T-helper 1 cell treated with Interleukin-12 subunit alpha and Interleukin-12 subunit beta and Interleukin-4 antibody, amounts not matched to agents 30 ng/mL and 1 ng/mL, for 36 hours (primary cell): ENCODE measurements at regions not wholly inside any gene's neighbourhood (a gene's known extent, or its start where the extent isn't known, plus 50 kb on each side); places are given as distances from the start of the nearest gene placed in this dataset.

Source experiments
- intact Hi-C: fragments of 100-400 bp; cut with micrococcal nuclease; formaldehyde crosslinking; loops from one replicate; pipeline ENCODE4 v1.15.1; 2024

- intact Hi-C loops = no loop called here
These were observed 216.3 kb upstream of the PCDH18 start for GRCh38 chr4:137748616-137749015.

- intact Hi-C loops = no loop called here
These were observed 207.8 kb upstream of the PCDH18 start for GRCh38 chr4:137740141-137740540.

- intact Hi-C loops = no loop called here
These were observed 207.1 kb upstream of the PCDH18 start for GRCh38 chr4:137739391-137739790.

GRCh38 chr4:137738375-137738990, 206.2 kb upstream of the PCDH18 start:
- intact Hi-C loops = no loop called here

DNA sequence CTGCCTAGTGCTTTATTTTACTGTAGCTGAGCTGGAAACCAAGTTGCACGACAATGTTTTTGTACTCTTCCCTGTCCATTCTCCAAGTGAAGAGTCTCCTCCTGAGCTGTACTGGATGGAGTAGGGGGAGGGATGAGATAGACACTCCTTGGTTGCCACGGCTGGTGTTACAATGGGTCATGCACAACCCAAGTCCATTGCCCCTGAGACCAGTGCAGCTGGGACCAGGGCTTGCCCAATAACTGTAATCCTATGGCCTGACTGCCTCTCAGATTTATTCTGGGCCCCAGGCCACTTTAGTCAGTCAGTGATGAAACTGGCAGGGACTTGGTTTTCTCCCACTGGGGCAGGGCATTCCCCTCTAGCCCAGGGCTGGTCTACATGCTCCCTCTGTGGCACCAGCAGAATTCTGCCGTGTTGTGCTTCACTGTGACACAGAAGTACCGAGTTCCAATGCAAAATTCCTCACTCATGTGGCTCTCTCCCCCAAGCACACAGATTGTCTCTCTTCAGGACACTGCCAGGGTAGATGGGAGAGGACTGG, 203.3 kb upstream of the PCDH18 start:
- intact Hi-C loops = no loop called here

DNA sequence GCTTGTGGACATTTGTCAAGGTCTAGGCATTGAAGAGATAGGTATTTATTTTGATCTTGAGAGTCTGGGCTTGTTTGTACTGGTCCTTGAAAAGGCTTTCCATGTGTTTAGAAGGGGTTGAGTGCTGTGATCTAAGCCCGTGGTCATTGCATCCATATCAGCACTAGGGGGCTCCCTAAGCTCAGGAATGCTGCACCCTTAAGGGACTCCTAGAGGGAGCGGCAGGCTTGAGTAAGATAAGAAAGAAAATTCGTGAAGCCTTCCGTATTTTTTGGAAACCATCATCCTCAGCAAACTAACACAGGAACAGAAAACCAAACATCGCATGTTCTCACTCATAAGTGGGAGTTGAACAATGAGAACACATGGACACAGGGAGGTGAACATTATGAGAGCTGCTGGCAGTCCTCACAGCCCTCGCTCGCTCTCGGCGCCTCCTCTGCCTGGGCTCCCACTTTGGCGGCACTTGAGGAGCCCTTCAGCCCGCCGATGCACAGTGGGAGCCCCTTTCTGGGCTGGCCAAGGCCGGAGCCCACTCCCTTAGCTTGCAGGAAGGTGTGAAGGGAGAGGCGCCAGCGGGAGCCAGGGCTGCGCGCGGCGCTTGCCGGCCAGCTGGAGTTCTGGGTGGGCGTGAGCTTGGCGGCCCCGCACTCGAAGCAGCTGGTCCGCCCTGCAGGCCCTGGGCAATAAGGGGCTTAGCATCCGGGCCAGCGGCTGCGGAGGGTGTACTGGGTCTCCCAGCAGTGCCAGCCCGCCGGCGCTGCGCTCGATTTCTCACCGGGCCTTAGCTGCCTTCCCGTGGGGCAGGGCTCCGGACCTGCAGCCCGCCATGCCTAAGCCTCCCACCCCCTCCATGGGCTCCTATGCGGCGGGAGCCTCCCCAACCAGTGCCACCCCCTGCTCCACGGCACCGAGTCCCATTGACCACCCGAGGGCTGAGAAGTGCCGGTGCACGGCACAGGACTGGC, 201.2 kb upstream of the PCDH18 start:
- intact Hi-C loops = loop anchor here (2.0 kb wide), 1 partner anchor 947 kb away; no protein-coding TSS in a partner anchor

DNA sequence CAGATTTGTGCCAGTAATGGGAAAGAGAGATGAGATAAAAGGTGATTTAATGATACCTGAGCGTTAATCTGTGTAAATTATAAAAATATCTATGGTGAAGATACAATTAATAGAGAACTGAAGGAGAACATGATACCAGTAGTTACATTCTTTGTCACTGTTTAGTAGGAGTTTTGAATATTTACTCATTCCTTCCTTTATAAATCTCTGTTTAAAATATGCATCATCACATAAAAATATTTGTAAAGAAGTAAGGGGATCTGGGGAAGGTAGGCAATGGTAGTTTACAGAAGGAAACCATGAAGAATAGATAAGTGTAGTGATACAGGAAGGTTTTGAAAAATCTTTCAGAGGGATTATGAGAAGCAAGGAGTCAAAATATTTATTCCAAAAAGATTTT, 190.6 kb upstream of the PCDH18 start:
- intact Hi-C loops = no loop called here

DNA sequence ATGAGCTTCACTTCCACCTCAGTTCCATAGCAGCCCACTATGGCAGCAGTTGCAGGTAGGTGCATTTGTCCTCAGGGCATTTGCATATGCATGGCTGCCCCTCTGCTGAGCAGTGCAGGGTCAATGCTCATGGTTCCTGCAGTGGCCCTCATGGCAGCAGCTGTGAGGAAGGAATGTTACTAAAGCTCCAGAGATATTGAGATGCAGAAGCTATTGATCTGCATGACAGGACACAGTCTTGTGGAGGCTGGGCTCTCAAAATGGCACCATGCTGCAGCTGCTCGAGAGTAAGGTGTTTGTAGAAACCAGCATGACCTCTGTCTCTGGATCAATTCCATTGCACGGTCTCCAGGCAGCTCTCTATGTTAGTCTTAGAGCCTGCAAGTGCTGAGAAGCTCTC, 179.2 kb upstream of the PCDH18 start:
- intact Hi-C loops = no loop called here

- intact Hi-C loops = no loop called here
These were observed 175.3 kb upstream of the PCDH18 start for GRCh38 chr4:137707626-137708025.

DNA sequence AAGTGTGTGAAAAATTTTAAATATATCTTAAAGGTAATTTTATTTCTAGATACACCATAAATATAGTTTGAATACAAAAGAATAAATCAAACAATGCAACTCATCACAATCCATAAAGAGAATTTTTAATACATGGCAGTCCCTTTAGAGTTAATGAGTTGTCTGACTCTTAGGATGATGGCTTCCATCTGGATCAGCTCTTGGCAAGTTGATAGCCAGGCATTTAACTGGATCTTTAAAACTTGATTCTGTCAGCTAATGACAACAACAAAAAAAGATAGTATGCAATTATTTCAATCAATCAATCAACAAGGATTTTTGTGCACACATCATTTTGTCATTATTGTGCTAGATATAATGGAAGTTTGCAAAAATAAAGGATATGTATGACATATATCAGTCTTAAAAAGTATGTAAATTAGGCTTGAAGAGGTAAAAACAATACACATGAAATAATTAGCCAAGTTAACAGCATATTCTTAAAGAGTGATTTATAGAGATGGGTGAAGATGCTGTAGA, 174.9 kb upstream of the PCDH18 start:
- intact Hi-C loops = no loop called here

DNA sequence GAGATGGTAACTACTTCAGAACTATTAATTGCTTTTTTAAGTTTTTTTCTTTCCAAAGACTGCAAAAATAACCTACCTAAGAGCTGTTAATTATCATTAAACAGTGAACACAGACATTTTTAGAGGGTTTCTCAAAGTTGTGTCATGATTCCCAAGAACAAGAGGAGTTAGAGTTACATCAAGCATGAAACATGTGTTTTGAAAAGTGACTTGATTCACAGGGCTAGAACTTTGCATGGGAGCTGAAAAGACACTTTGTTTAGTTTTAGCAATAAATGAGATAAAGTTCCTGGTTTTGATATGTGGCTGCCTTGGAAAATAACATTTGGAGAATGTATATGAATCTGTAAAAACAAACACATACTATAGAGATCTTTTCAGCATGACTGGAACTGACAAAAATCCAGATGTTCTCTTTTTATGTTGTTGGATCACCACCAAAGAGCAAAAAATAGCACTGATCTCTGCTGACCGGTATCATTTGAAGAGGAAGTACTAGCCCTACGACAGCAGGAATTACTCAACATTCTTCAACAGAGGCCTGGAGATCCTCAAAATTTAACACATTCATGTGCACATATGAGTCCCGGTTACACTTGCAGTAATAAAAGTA, 173.0 kb upstream of the PCDH18 start:
- intact Hi-C loops = no loop called here

- intact Hi-C loops = no loop called here
These were observed 170.9 kb upstream of the PCDH18 start for GRCh38 chr4:137703195-137703594.

DNA sequence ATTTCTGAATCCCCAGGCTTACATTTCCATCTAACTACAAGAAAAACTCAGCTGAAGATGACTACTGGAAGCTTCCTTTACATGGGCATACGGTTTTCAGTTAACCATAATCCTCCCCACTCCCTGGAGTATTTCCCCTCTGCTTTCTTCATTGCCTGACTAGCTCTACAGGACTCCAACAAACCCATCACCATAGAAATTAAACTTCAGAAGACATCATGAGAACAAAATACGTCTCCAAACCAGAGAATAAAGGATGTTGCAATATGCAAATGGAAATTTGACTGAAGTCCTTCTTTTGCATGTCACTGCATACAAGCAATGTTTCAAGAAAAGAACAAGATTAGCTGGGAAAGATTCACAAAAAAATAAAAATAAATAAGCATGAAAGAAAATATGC, 170.2 kb upstream of the PCDH18 start:
- intact Hi-C loops = no loop called here

- intact Hi-C loops = no loop called here
These were observed 169.1 kb upstream of the PCDH18 start for GRCh38 chr4:137701401-137701800.

DNA sequence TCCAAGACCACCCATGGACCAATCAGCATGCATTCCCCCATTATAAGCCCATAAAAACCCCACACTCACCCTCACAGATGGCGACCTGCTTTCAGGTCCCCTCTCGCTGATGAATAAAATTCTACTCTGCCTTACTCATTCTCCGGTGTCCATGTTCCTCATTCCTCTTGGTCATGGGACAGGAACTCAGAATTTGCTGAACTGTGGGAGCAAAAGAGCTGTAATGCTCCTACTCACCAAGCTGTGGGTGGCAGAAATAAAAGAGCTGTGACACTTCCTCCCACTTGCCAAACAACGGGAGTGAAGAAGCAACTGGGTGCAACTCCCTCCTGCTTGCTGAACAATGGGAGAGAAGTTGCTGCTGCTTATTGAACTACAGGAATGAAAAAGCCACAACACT, 168.5 kb upstream of the PCDH18 start:
- intact Hi-C loops = no loop called here

DNA sequence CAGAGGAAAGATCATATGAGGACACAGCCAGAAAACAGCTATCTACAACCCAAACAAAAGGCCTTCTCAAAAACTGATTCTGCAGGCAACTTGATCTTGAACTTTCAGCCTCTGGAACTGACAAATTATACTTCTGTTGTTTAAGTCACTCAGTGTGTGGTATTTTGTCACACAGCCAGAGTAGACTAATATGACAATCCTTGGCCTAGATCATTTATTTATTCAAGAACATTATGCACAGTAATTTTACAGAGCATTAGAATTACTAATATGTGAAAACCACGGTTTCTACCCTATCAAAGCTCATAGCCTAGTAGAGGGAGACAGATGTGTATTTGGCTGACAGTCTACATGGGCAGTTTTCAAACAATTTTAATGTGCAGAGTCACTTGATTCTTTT, 167.8 kb upstream of the PCDH18 start:
- intact Hi-C loops = no loop called here

GRCh38 chr4:137694138-137694537, 161.8 kb upstream of the PCDH18 start:
- intact Hi-C loops = no loop called here

DNA sequence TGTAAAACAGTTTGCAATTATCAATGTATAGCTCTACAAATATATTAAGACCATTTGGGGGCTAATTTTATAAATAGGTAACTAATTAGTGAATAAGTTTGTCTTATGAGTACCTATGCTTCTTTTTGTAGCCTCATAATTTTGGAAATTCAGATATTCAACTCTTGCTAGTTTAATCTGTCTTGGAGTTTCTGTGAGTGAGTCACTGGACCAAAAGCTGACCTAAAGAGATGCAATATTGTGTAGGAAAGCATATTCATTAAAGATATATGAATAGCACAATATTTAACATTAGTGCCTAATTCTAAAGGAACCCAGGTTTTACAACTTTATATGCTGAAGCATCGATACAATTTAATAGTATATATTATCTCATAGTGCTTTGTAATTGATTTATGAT, 161.3 kb upstream of the PCDH18 start:
- intact Hi-C loops = no loop called here

GRCh38 chr4:137692205-137692604, 159.9 kb upstream of the PCDH18 start:
- intact Hi-C loops = no loop called here

DNA sequence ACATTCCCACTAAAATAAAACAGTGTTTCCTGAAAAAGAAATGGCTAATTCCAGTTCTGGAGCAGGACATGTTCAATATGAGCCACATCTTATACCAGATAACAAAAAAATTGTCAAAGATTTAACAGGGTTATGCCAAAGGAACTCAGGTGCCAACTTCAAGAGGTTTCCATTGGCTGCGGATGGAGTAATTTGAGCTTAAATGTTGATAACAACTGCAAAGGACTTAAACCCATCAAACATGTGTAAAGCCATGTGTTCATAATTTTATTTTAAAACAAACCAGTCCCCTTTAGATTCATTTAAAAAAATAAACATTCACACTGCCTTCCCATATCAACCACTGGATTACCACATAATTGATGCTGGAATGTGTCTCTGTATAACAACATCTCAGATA, 156.4 kb upstream of the PCDH18 start:
- intact Hi-C loops = no loop called here

GRCh38 chr4:137685357-137685756, 153.1 kb upstream of the PCDH18 start:
- intact Hi-C loops = no loop called here

DNA sequence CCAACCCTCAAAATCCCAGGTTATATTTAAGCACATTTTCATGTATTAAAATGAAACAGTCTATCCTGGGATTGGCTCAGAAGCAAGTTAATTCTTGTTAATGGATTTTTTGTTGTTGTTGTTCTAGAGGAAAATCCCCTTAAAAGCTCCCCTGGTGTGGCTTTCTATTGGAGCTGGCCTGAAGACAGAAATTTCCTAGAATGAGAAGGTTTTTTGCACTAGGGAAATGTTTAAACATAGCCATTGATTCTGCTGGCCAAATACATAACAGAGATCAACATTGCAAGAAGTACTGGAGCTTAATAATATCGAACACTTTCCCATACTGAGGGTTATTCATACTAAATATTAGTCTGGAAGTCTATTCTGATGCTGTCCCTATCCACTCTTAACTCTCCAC, 148.8 kb upstream of the PCDH18 start:
- intact Hi-C loops = no loop called here
